PC-3 (cell line): ENCODE measurements at regions not wholly inside any gene's neighbourhood (a gene's known extent, or its start where the extent isn't known, plus 50 kb on each side); places are given as distances from the start of the nearest gene placed in this dataset.

Experiments
- ATAC-seq: fragments of 200-7000 bp; cut with Tn5 transposase; 2 replicates; pipeline ENCODE4 v1.9.1; 2020; ENCODE audit warnings: mild to moderate bottlenecking, moderate library complexity
- BruUV-seq: library from RNA; stranded (reverse); fragments of 400-500 nt; replicated peaks from 2 replicates; lab custom pipeline; 2021; lab: Mats Ljungman, UMichigan
- CTCF ChIA-PET: fragments of 300-600 bp; sonication (Branson Sonifier 250); formaldehyde crosslinking; loops from one replicate; lab custom pipeline; 2022; ENCODE audit warnings: antibody characterized with exemption; lab: Charles Lee
- POLR2A ChIA-PET: fragments of 300-600 bp; sonication (Branson Sonifier 250); formaldehyde crosslinking; loops from one replicate; lab custom pipeline; 2022; ENCODE audit warnings: antibody characterized with exemption; ENCODE audit not compliant: unreplicated experiment; lab: Charles Lee
- DNase-seq: peaks from one replicate; pipeline ENCODE4 v3.0.0-alpha.2; 2015
- H2AFZ ChIP-seq: fragments of 300-600 bp; sonication (generic); 2 replicates; pipeline ENCODE4 v1.6.0; 2016; ENCODE audit warnings: antibody characterized with exemption, low read length
- H3F3A ChIP-seq: fragments of 300-600 bp; sonication (generic); one replicate; pipeline ENCODE4 v1.6.0; 2017; ENCODE audit warnings: antibody characterized with exemption, low read length, control low read depth, mild to moderate bottlenecking; ENCODE audit not compliant: unreplicated experiment
- H3K27ac ChIP-seq: fragments of 300-600 bp; sonication (generic); 2 replicates; pipeline ENCODE4 v1.5.1; 2016; ENCODE audit warnings: mild to moderate bottlenecking, low read length
- H3K27me3 ChIP-seq: fragments of 300-600 bp; sonication (generic); 2 replicates; pipeline ENCODE4 v1.6.1; 2016; ENCODE audit warnings: low read length, mixed read lengths
- H3K36me3 ChIP-seq: fragments of 300-600 bp; sonication (generic); 2 replicates; pipeline ENCODE4 v1.6.1; 2016; ENCODE audit warnings: low read depth, mixed run types, low read length, mixed read lengths
- H3K4me1 ChIP-seq: fragments of 300-600 bp; sonication (generic); 2 replicates; pipeline ENCODE4 v1.5.1; 2016; ENCODE audit warnings: low read length; ENCODE audit not compliant: insufficient read depth
- H3K4me2 ChIP-seq: fragments of 300-600 bp; sonication (generic); 2 replicates; pipeline ENCODE4 v1.6.0; 2016; ENCODE audit warnings: low read length
- H3K4me3 ChIP-seq: fragments of 300-600 bp; sonication (generic); 2 replicates; pipeline ENCODE4 v1.5.1; 2016; ENCODE audit warnings: mild to moderate bottlenecking, low read length, mixed read lengths
- H3K79me2 ChIP-seq: fragments of 300-600 bp; sonication (generic); 2 replicates; pipeline ENCODE4 v1.6.1; 2017; ENCODE audit warnings: low read length, mixed read lengths
- H3K9ac ChIP-seq: fragments of 300-600 bp; sonication (generic); 2 replicates; pipeline ENCODE4 v1.6.0; 2016; ENCODE audit warnings: mild to moderate bottlenecking, low read length
- H3K9me2 ChIP-seq: fragments of 300-600 bp; sonication (generic); replicated peaks from 2 replicates; pipeline ENCODE4 v1.6.1; 2016; ENCODE audit warnings: mixed run types, low read length, mixed read lengths
- H3K9me3 ChIP-seq: fragments of 300-600 bp; sonication (generic); 2 replicates; pipeline ENCODE4 v1.6.1; 2016; ENCODE audit warnings: low read length, mixed read lengths
- H4K20me1 ChIP-seq: fragments of 300-600 bp; sonication (generic); 2 replicates; pipeline ENCODE4 v1.6.1; 2016; ENCODE audit warnings: low read length, mixed read lengths
- EZH2 ChIP-seq: fragments of 300-600 bp; sonication (generic); IDR thresholded peaks from one replicate; pipeline ENCODE4 v1.6.1; 2017; ENCODE audit warnings: antibody characterized with exemption, mild to moderate bottlenecking, low read length; ENCODE audit not compliant: unreplicated experiment
- EZH2phosphoT487 ChIP-seq: fragments of 300-600 bp; sonication (generic); IDR thresholded peaks from 2 replicates; pipeline ENCODE4 v1.6.1; 2018; ENCODE audit warnings: mild to moderate bottlenecking, antibody characterized with exemption, low read length, borderline replicate concordance
- intact Hi-C: fragments of 100-400 bp; cut with micrococcal nuclease; formaldehyde crosslinking; loops from 2 replicates; pipeline ENCODE4 v1.9.0; 2023
- TF ChIP-seq, protein P1 (sequence below): fragments of 300-600 bp; sonication (generic); conservative IDR thresholded peaks from 2 replicates; pipeline ENCODE4 v1.5.1; 2017; ENCODE audit warnings: antibody characterized with exemption, low read depth, mild to moderate bottlenecking, low read length

DNA sequence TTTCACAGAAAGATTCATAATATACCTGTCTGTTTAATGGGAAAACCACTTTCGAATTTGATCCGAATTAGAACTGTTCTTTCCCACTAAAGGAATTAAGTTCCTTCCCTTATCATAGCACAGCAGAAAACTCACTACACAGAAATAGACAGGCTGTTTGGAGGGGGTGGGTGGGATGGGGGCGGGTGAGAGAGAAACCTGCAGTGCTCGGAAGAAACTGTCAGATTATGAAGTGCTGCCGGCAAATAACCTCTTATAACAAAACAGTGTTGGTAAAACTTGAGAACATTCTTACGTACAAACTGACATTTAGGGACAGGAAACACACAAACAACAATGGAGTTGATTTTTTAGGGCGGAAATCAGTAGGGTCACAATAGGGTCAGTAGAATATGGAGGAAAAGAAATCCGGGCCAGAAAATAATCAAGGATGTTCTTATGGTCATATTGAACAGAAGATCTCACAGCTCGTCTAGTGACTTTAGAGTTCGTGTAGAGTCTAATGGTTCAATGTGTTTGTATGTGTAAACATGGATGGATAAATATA is 756.0 kb upstream of the LRATD1 start:
- BruUV-seq: no TSS peak
- Histone ChIP-seq H3K79me2 (no peaks in the 10 kb centered on the region), H4K20me1 (no peaks in the 10 kb centered on the region), H3K36me3 (no peaks in the 10 kb centered on the region), H3K9me2 (no peaks in the 10 kb centered on the region), H3K4me1 (no peaks in the 10 kb centered on the region), H2AFZ (no peak overlapping the region), H3K4me2 (no peak overlapping the region), H3K27me3 (no peaks in the 10 kb centered on the region), H3K9me3 (no peaks in the 10 kb centered on the region), H3K4me3 (no peak overlapping the region), H3K9ac (no peak overlapping the region), H3F3A (no peaks in the 10 kb centered on the region), H3K27ac (no peak overlapping the region)
- intact Hi-C loops: no loop called here
- no peak for ATAC-seq
- POLR2A ChIA-PET: no interaction called here
- CTCF ChIA-PET: no interaction called here
- DNase-seq: no peak
- TF ChIP-seq EZH2 (no peak), EZH2phosphoT487 (no peak)
- TF ChIP-seq, protein P1, sequence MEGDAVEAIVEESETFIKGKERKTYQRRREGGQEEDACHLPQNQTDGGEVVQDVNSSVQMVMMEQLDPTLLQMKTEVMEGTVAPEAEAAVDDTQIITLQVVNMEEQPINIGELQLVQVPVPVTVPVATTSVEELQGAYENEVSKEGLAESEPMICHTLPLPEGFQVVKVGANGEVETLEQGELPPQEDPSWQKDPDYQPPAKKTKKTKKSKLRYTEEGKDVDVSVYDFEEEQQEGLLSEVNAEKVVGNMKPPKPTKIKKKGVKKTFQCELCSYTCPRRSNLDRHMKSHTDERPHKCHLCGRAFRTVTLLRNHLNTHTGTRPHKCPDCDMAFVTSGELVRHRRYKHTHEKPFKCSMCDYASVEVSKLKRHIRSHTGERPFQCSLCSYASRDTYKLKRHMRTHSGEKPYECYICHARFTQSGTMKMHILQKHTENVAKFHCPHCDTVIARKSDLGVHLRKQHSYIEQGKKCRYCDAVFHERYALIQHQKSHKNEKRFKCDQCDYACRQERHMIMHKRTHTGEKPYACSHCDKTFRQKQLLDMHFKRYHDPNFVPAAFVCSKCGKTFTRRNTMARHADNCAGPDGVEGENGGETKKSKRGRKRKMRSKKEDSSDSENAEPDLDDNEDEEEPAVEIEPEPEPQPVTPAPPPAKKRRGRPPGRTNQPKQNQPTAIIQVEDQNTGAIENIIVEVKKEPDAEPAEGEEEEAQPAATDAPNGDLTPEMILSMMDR: no peak

- DNase-seq (no peak), ATAC-seq (no peak)
- no peaks in the 10 kb centered on the region for H3F3A ChIP-seq
- POLR2A ChIA-PET: no interaction called here
- no peaks in the 10 kb centered on the region for H3K4me1 ChIP-seq
- H3K4me3 ChIP-seq: no peak overlapping the region
- no peak overlapping the region for H2AFZ ChIP-seq
- CTCF ChIA-PET: no interaction called here
- TF ChIP-seq EZH2: no peak
- TF ChIP-seq, protein P1: no peak
- TF ChIP-seq EZH2phosphoT487: no peak
- H3K4me2 ChIP-seq: no peak overlapping the region
- H3K9ac ChIP-seq: no peak overlapping the region
- H3K36me3 ChIP-seq: no peaks in the 10 kb centered on the region
- no peaks in the 10 kb centered on the region for H3K9me3 ChIP-seq
- no peaks in the 10 kb centered on the region for H3K27me3 ChIP-seq
- no peaks in the 10 kb centered on the region for H4K20me1 ChIP-seq
- H3K9me2 ChIP-seq: no peaks in the 10 kb centered on the region
- intact Hi-C loops: no loop called here
- no peaks in the 10 kb centered on the region for H3K79me2 ChIP-seq
- H3K27ac ChIP-seq: no peak overlapping the region
- BruUV-seq: no TSS peak
Observed at GRCh38 chr2:13877571-13877970, 754.9 kb upstream of the LRATD1 start.

DNA sequence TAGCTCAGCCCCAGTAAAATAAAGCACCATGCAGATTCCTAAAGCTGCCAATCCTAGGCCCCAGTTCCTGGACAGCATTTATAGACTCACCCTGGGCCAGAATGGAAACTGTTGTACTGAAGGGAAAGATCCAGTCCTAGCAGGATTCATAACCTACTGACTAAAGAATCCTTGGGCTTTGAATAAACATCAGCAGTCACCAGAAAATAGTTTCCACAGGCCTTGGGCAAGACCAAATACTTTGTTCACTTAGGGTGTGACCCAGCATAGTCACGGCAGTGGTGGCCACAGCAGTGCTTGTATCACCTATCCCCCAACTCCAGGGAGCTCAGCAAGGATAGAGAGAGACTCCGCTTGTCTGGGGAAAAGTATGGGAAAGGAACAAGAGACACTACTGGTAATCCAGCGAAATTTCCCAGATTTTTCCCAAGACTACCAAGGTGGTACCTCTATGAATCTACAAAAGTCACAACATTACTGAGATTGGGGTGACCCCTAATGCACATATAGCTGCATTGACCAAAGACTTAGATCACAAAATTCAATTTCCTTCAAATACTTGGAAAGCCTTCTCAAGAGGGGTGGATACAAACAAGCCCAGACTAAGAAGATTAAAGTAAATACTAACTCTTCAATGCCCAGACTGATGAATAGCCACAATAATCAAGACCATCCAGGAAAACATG is 748.1 kb upstream of the LRATD1 start:
- H3K27me3 ChIP-seq: no peaks in the 10 kb centered on the region
- TF ChIP-seq EZH2 (no peak), EZH2phosphoT487 (no peak)
- ATAC-seq: no peak
- no peaks in the 10 kb centered on the region for H3K79me2 ChIP-seq
- CTCF ChIA-PET: no interaction called here
- no TSS peak for BruUV-seq
- no peak for DNase-seq
- no peak overlapping the region for H3K4me3 ChIP-seq
- no peaks in the 10 kb centered on the region for H3K36me3 ChIP-seq
- no peaks in the 10 kb centered on the region for H4K20me1 ChIP-seq
- no peaks in the 10 kb centered on the region for H3K4me1 ChIP-seq
- H2AFZ ChIP-seq: no peak overlapping the region
- no peaks in the 10 kb centered on the region for H3K9me3 ChIP-seq
- POLR2A ChIA-PET: no interaction called here
- H3F3A ChIP-seq: no peaks in the 10 kb centered on the region
- no peak overlapping the region for H3K9ac ChIP-seq
- no peaks in the 10 kb centered on the region for H3K9me2 ChIP-seq
- no peak overlapping the region for H3K4me2 ChIP-seq
- H3K27ac ChIP-seq: no peak overlapping the region
- intact Hi-C loops: no loop called here
